Liver (tissue), 8 donors: ENCODE measurements at regions not wholly inside any gene's neighbourhood (a gene's known extent, or its start where the extent isn't known, plus 50 kb on each side); places are given as distances from the start of the nearest gene placed in this dataset.

ENCODE experiments used
- DNase-seq: peaks from one replicate; pipeline ENCODE4 v3.0.0-alpha.2; 2017; ENCODE audit warnings: low spot score
- H3K27ac ChIP-seq, 2 donors: one replicate each; pipeline ENCODE4 v1.7.0; 2013; ENCODE audit warnings: inconsistent platforms in 2 of 2, low read length in 2 of 2, control low read depth in 1 of 2, low read depth in 1 of 2, mild to moderate bottlenecking in 1 of 2
- H3K27me3 ChIP-seq, 4 donors: one replicate each; pipeline versions ENCODE4 v1.6.1 to v1.7.0; 2013; ENCODE audit warnings: low read length in 3 of 4, inconsistent platforms in 1 of 4, mild to moderate bottlenecking in 1 of 4, moderate library complexity in 1 of 4; ENCODE audit not compliant: control insufficient read depth in 4 of 4, insufficient read depth in 4 of 4
- H3K36me3 ChIP-seq, 4 donors: one replicate each; pipeline versions ENCODE4 v1.6.1 to v1.7.0; 2013; ENCODE audit warnings: low read length in 3 of 4, mild to moderate bottlenecking in 3 of 4, low read depth in 1 of 4, moderate library complexity in 1 of 4; ENCODE audit not compliant: control insufficient read depth in 4 of 4, insufficient read depth in 3 of 4
- H3K4me1 ChIP-seq, 4 donors: one replicate each; pipeline versions ENCODE4 v1.6.1 to v1.7.0; 2013; ENCODE audit warnings: low read length in 3 of 4, mild to moderate bottlenecking in 3 of 4, moderate library complexity in 1 of 4; ENCODE audit not compliant: control insufficient read depth in 4 of 4, insufficient read depth in 4 of 4
- H3K4me3 ChIP-seq, 3 donors: one replicate each; pipeline versions ENCODE4 v1.6.1 to v1.7.0; 2013; ENCODE audit warnings: low read length in 3 of 3, control low read depth in 1 of 3, low read depth in 1 of 3, mild to moderate bottlenecking in 1 of 3
- H3K9ac ChIP-seq, 2 donors: one replicate each; pipeline ENCODE4 v1.7.0; 2013; ENCODE audit warnings: low read length in 2 of 2, mild to moderate bottlenecking in 2 of 2, moderate library complexity in 2 of 2, control low read depth in 1 of 2, low read depth in 1 of 2
- H3K9me3 ChIP-seq, 4 donors: one replicate each; pipeline versions ENCODE4 v1.6.1 to v1.7.0; 2013; ENCODE audit warnings: low read length in 3 of 4; ENCODE audit not compliant: control insufficient read depth in 4 of 4
- EGR1 ChIP-seq, 2 donors: IDR thresholded peaks; 2 replicates each; pipeline ENCODE4 v1.6.1; 2016 to 2018; ENCODE audit warnings: antibody characterized with exemption in 2 of 2, low read depth in 2 of 2
- FOXA2 ChIP-seq: IDR thresholded peaks from 2 replicates; pipeline ENCODE4 v1.6.1; 2016; ENCODE audit warnings: antibody characterized with exemption
- GABPA ChIP-seq, 2 donors: IDR thresholded peaks in 1 of 2; conservative IDR thresholded peaks in 1 of 2; 2 replicates each; pipeline ENCODE4 v1.6.1; 2016; ENCODE audit warnings: antibody characterized with exemption in 2 of 2, mild to moderate bottlenecking in 1 of 2, moderate library complexity in 1 of 2
- HNF4A ChIP-seq, 2 donors: conservative IDR thresholded peaks; 2 replicates each; pipeline ENCODE4 v1.6.1; 2016; ENCODE audit warnings: antibody characterized with exemption in 2 of 2, mild to moderate bottlenecking in 2 of 2
- HNF4G ChIP-seq: IDR thresholded peaks from 2 replicates; pipeline ENCODE4 v1.6.1; 2016; ENCODE audit warnings: antibody characterized with exemption
- JUND ChIP-seq, 2 donors: IDR thresholded peaks; 2 replicates each; pipeline ENCODE4 v1.6.1; 2016; ENCODE audit warnings: antibody characterized with exemption in 2 of 2
- NR2F2 ChIP-seq: IDR thresholded peaks from 2 replicates; pipeline ENCODE4 v1.6.1; 2016; ENCODE audit warnings: antibody characterized with exemption
- RAD21 ChIP-seq, 2 donors: IDR thresholded peaks; 2 replicates each; pipeline ENCODE4 v1.6.1; 2016; ENCODE audit warnings: antibody characterized with exemption in 2 of 2, mild to moderate bottlenecking in 2 of 2
- RXRA ChIP-seq, 2 donors: IDR thresholded peaks; 2 replicates each; pipeline ENCODE4 v1.6.1; 2017 to 2018; ENCODE audit warnings: antibody characterized with exemption in 2 of 2, mild to moderate bottlenecking in 1 of 2
- SP1 ChIP-seq: IDR thresholded peaks from 2 replicates; pipeline ENCODE4 v1.6.1; 2018; ENCODE audit warnings: antibody characterized with exemption, mild to moderate bottlenecking
- TAF1 ChIP-seq: conservative IDR thresholded peaks from 2 replicates; pipeline ENCODE4 v1.6.1; 2016; ENCODE audit warnings: antibody characterized with exemption, mild to moderate bottlenecking
- YY1 ChIP-seq: IDR thresholded peaks from 2 replicates; pipeline ENCODE4 v1.6.1; 2016; ENCODE audit warnings: antibody characterized with exemption, mild to moderate bottlenecking
- WGBS: extraction: QIAGEN DNeasy Blood & Tissue Kit; methylation state at CpG from one replicate; pipeline ENCODE4 v1.1.7; 2013; 5-methylcytosine and 5-hydroxymethylcytosine counted together
- TF ChIP-seq, protein P1 (sequence below): IDR thresholded peaks from 2 replicates; pipeline ENCODE4 v1.6.1; 2016; ENCODE audit warnings: antibody characterized with exemption
- TF ChIP-seq, protein P2 (sequence below): IDR thresholded peaks from 2 replicates; pipeline ENCODE4 v1.6.1; 2016; ENCODE audit warnings: antibody characterized with exemption
- TF ChIP-seq, protein P3 (sequence below): fragments of 150-350 bp; IDR thresholded peaks from 2 replicates; pipeline ENCODE4 v1.5.1; 2017; ENCODE audit warnings: improper control_type of control experiment, low read depth, low read length; ENCODE audit not compliant: missing input control
- TF ChIP-seq, protein P4 (sequence below): IDR thresholded peaks from 2 replicates; pipeline ENCODE4 v1.6.1; 2016; ENCODE audit warnings: antibody characterized with exemption, mild to moderate bottlenecking
- TF ChIP-seq, protein P5 (sequence below): IDR thresholded peaks from 2 replicates; pipeline ENCODE4 v1.6.1; 2016; ENCODE audit warnings: antibody characterized with exemption
- donor health status: healthy.
- donor health status: healthy.
- donor health status: healthy.
- donor health status: healthy.
- donor health status: healthy.

DNA sequence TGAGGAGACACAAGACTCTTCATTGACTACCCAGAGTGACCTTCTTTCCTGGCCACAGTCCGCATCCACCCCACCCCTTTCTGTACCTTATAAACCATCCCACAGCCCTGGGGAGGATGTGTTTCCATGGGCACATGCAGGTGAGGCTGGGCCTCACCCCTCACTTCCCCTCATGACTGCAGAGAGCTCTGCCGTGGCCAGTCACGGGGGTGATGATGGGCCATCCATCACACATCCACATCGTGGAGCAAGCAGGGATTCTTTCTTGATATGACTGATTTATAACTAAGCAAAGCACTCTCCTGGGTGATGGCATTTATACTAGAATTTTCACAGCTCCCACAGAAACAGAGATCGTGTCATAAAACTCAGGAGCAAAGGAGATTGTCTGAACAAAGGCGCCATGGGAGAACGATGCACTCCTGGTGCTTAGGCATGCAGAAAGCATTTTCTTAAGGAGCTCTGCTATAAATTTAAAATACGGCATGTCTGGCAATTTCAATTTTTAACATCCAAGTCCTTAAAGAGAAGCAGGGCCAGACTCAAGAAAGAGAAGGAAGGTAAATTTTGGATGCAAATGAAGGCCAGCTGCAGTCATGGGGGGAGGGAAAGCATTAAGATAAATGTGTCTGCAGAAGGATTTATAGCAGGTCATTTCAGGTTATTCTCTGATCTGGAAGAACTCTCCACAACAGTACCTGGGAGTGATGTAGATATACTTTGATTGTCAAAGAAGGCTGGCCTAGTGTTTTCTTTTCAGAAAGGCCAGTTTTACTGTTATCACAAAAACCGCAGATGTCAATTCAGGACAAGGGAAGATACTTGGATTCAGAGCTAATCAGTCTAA is 777.0 kb downstream of the C6orf118 start:
- TF ChIP-seq RXRA (IDR thresholded peaks at IDR 0.05) (no peak), YY1 (no peak), SP1 (no peak), EGR1 (IDR thresholded peaks at IDR 0.05; ENCODE audit: low read depth in 2 of 2) (no peak), TAF1 (no peak), FOXA2 (no peak), RAD21 (IDR thresholded peaks at IDR 0.05) (no peak), GABPA (IDR thresholded peaks at IDR 0.05 in 1 of 2, conservative IDR thresholded peaks at IDR 0.05 in 1 of 2) (no peak), HNF4G (no peak)
- TF ChIP-seq, protein P1, sequence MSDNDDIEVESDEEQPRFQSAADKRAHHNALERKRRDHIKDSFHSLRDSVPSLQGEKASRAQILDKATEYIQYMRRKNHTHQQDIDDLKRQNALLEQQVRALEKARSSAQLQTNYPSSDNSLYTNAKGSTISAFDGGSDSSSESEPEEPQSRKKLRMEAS, result no peak
- TF ChIP-seq, protein P2, sequence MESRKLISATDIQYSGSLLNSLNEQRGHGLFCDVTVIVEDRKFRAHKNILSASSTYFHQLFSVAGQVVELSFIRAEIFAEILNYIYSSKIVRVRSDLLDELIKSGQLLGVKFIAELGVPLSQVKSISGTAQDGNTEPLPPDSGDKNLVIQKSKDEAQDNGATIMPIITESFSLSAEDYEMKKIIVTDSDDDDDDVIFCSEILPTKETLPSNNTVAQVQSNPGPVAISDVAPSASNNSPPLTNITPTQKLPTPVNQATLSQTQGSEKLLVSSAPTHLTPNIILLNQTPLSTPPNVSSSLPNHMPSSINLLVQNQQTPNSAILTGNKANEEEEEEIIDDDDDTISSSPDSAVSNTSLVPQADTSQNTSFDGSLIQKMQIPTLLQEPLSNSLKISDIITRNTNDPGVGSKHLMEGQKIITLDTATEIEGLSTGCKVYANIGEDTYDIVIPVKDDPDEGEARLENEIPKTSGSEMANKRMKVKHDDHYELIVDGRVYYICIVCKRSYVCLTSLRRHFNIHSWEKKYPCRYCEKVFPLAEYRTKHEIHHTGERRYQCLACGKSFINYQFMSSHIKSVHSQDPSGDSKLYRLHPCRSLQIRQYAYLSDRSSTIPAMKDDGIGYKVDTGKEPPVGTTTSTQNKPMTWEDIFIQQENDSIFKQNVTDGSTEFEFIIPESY, result no peak
- TF ChIP-seq, protein P3, sequence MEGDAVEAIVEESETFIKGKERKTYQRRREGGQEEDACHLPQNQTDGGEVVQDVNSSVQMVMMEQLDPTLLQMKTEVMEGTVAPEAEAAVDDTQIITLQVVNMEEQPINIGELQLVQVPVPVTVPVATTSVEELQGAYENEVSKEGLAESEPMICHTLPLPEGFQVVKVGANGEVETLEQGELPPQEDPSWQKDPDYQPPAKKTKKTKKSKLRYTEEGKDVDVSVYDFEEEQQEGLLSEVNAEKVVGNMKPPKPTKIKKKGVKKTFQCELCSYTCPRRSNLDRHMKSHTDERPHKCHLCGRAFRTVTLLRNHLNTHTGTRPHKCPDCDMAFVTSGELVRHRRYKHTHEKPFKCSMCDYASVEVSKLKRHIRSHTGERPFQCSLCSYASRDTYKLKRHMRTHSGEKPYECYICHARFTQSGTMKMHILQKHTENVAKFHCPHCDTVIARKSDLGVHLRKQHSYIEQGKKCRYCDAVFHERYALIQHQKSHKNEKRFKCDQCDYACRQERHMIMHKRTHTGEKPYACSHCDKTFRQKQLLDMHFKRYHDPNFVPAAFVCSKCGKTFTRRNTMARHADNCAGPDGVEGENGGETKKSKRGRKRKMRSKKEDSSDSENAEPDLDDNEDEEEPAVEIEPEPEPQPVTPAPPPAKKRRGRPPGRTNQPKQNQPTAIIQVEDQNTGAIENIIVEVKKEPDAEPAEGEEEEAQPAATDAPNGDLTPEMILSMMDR, result no peak
- TF ChIP-seq, protein P4, sequence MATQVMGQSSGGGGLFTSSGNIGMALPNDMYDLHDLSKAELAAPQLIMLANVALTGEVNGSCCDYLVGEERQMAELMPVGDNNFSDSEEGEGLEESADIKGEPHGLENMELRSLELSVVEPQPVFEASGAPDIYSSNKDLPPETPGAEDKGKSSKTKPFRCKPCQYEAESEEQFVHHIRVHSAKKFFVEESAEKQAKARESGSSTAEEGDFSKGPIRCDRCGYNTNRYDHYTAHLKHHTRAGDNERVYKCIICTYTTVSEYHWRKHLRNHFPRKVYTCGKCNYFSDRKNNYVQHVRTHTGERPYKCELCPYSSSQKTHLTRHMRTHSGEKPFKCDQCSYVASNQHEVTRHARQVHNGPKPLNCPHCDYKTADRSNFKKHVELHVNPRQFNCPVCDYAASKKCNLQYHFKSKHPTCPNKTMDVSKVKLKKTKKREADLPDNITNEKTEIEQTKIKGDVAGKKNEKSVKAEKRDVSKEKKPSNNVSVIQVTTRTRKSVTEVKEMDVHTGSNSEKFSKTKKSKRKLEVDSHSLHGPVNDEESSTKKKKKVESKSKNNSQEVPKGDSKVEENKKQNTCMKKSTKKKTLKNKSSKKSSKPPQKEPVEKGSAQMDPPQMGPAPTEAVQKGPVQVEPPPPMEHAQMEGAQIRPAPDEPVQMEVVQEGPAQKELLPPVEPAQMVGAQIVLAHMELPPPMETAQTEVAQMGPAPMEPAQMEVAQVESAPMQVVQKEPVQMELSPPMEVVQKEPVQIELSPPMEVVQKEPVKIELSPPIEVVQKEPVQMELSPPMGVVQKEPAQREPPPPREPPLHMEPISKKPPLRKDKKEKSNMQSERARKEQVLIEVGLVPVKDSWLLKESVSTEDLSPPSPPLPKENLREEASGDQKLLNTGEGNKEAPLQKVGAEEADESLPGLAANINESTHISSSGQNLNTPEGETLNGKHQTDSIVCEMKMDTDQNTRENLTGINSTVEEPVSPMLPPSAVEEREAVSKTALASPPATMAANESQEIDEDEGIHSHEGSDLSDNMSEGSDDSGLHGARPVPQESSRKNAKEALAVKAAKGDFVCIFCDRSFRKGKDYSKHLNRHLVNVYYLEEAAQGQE, result no peak
- H3K36me3 ChIP-seq, result no peaks in the 10 kb centered on the region

DNA sequence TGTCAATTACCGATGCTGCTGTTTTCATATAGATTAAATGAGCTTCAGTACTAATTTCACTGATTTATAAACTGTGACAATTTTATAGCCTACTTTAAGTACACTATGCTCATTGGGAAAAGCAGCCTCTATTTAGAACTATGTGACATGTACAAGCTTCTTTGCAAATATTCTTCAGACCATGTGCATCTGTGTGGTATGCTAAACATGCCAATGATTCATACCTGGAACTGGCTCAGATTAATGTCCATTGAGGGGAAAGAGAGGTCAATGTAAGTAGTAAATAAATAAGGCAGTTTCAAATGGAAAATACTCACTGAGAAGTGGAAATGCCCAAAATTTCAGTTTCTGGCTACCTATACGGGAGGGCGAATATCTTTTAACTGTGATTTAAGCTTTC is 777.7 kb downstream of the C6orf118 start:
- no peak overlapping the region for H3K27ac ChIP-seq
- H3K36me3 ChIP-seq, result no peaks in the 10 kb centered on the region
- no peak overlapping the region for H3K9ac ChIP-seq
- DNase-seq, result no peak
- no peaks in the 10 kb centered on the region for H3K27me3 ChIP-seq
- no peaks in the 10 kb centered on the region for H3K9me3 ChIP-seq
- H3K4me3 ChIP-seq, result no peak overlapping the region
- 82% methylated on average over 3 of the region's 3 CpGs for WGBS
- H3K4me1 ChIP-seq, result no peaks in the 10 kb centered on the region
- TF ChIP-seq, protein P4, result no peak
- TF ChIP-seq, protein P5, sequence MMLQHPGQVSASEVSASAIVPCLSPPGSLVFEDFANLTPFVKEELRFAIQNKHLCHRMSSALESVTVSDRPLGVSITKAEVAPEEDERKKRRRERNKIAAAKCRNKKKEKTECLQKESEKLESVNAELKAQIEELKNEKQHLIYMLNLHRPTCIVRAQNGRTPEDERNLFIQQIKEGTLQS, result no peak
- TF ChIP-seq, protein P2, result no peak
- TF ChIP-seq TAF1 (no peak), FOXA2 (no peak), NR2F2 (no peak), JUND (IDR thresholded peaks at IDR 0.05) (no peak), GABPA (IDR thresholded peaks at IDR 0.05 in 1 of 2, conservative IDR thresholded peaks at IDR 0.05 in 1 of 2) (no peak), HNF4A (conservative IDR thresholded peaks at IDR 0.05) (no peak)
- TF ChIP-seq, protein P1, result no peak

More for the DNA sequence above, 777.0 kb downstream of the C6orf118 start:
- Histone ChIP-seq H3K9me3 (peaks cover 0 to under 1% (median 0%) of the 10 kb centered on the region in 4 donors), H3K27me3 (no peaks in the 10 kb centered on the region), H3K27ac (no peak overlapping the region), H3K4me3 (no peak overlapping the region), H3K9ac (no peak overlapping the region), H3K4me1 (no peaks in the 10 kb centered on the region)
- 71% methylated on average over 9 of the region's 9 CpGs for WGBS
- DNase-seq, result no peak
